Gastroesophageal sphincter (tissue), 3 donors: ENCODE measurements at regions not wholly inside any gene's neighbourhood (a gene's known extent, or its start where the extent isn't known, plus 50 kb on each side); places are given as distances from the start of the nearest gene placed in this dataset.

Experiments
- EP300 ChIP-seq: sonication (generic); formaldehyde crosslinking; IDR thresholded peaks from one replicate; pipeline ENCODE4 v1.6.1; 2017; ENCODE audit warnings: antibody characterized with exemption, mild to moderate bottlenecking
- POLR2A ChIP-seq, 2 donors: fragments of 450-650 bp; IDR thresholded peaks; one replicate each; pipeline ENCODE4 v1.6.1; 2017; ENCODE audit warnings: antibody characterized with exemption in 2 of 2, mild to moderate bottlenecking in 2 of 2, moderate library complexity in 1 of 2
- POLR2AphosphoS5 ChIP-seq: sonication (generic); formaldehyde crosslinking; IDR thresholded peaks from one replicate; pipeline ENCODE4 v1.6.1; 2017; ENCODE audit warnings: antibody characterized with exemption
- TF ChIP-seq, protein P1 (sequence below), 4 experiments: fragments of 200-600 bp in 2 of 4; fragments of 450-650 bp in 2 of 4; sonication (generic) in 1 of 4; IDR thresholded peaks; one replicate each; pipeline ENCODE4 v1.5.1; 2017 to 2019; ENCODE audit warnings: antibody characterized with exemption in 4 of 4, mild to moderate bottlenecking in 2 of 4, moderate library complexity in 2 of 4

DNA sequence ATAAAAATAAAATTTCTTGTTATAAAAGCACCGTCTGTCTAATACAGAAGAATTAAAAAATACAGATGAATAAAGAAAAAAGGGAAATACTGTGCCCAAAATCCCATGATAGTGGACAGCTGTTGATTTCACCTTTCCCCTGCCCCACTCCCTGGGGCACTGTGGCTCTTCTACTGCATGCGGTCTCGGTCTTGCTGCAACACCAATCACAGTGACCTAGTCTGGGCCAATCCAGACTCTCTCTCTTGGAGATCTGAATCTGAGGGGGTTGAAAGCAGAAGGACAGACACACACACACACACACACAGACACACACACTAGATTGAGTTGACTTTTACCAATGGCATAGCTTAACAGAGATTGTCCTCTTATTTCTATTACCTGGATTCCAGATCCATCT lies 70.5 kb upstream of the FYN start:
- TF ChIP-seq, protein P1, sequence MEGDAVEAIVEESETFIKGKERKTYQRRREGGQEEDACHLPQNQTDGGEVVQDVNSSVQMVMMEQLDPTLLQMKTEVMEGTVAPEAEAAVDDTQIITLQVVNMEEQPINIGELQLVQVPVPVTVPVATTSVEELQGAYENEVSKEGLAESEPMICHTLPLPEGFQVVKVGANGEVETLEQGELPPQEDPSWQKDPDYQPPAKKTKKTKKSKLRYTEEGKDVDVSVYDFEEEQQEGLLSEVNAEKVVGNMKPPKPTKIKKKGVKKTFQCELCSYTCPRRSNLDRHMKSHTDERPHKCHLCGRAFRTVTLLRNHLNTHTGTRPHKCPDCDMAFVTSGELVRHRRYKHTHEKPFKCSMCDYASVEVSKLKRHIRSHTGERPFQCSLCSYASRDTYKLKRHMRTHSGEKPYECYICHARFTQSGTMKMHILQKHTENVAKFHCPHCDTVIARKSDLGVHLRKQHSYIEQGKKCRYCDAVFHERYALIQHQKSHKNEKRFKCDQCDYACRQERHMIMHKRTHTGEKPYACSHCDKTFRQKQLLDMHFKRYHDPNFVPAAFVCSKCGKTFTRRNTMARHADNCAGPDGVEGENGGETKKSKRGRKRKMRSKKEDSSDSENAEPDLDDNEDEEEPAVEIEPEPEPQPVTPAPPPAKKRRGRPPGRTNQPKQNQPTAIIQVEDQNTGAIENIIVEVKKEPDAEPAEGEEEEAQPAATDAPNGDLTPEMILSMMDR (IDR thresholded peaks at IDR 0.05), result no peak
- no peak for TF ChIP-seq EP300
- no peak for TF ChIP-seq POLR2AphosphoS5
- no peak for TF ChIP-seq POLR2A (IDR thresholded peaks at IDR 0.05)
